Body of pancreas (tissue), 4 donors: ENCODE measurements at regions not wholly inside any gene's neighbourhood (a gene's known extent, or its start where the extent isn't known, plus 50 kb on each side); places are given as distances from the start of the nearest gene placed in this dataset.

Source experiments
- ATAC-seq: fragments of 150-250 bp; one replicate; pipeline ENCODE4 v1.9.1; 2016
- DNase-seq, 4 donors: peaks; one replicate each; pipeline ENCODE4 v3.0.0-alpha.2; 2019
- H3K27ac ChIP-seq, 4 donors: fragments of 200-600 bp; sonication (generic); 1 replicate in 3 of 4; 2 replicates in 1 of 4; pipeline versions ENCODE4 v1.5.1 to v1.6.1; 2016 to 2019; ENCODE audit warnings: mild to moderate bottlenecking in 1 of 4, mixed read lengths in 1 of 4, moderate library complexity in 1 of 4
- H3K27me3 ChIP-seq, 2 donors: fragments of 200-600 bp; sonication (generic); one replicate each; pipeline ENCODE4 v1.6.0; 2016; ENCODE audit warnings: mild to moderate bottlenecking in 1 of 2
- H3K36me3 ChIP-seq, 2 donors: fragments of 200-600 bp; sonication (generic); replicated peaks in 1 of 2; 2 replicates each; pipeline ENCODE4 v1.5.1; 2016; ENCODE audit warnings: low read depth in 2 of 2; ENCODE audit not compliant: insufficient read depth in 1 of 2
- H3K4me1 ChIP-seq: fragments of 200-600 bp; sonication (generic); one replicate; pipeline ENCODE4 v1.6.0; 2016
- H3K4me3 ChIP-seq, 2 donors: fragments of 200-600 bp; sonication (generic); 1 replicate in 1 of 2; 2 replicates in 1 of 2; pipeline ENCODE4 v1.5.1; 2016 to 2019
- H3K9me3 ChIP-seq, 3 donors: fragments of 200-600 bp; sonication (generic); 1 replicate in 2 of 3; 2 replicates in 1 of 3; pipeline ENCODE4 v1.5.1; 2016
- CTCF ChIP-seq, 7 experiments: fragments of 450-650 bp in 4 of 7; fragments of 200-600 bp in 3 of 7; sonication (generic) in 3 of 7; IDR thresholded peaks; one replicate each; pipeline ENCODE4 v1.5.1; 2016 to 2019; ENCODE audit warnings: antibody characterized with exemption in 7 of 7
- POLR2A ChIP-seq, 3 donors: fragments of 450-650 bp; IDR thresholded peaks; one replicate each; pipeline ENCODE4 v1.6.1; 2016; ENCODE audit warnings: antibody characterized with exemption in 3 of 3, mild to moderate bottlenecking in 2 of 3
- WGBS, 2 donors: methylation state at CpG; one replicate each; pipeline ENCODE4 v1.1.5; 2017; 5-methylcytosine and 5-hydroxymethylcytosine counted together
- intact Hi-C: fragments of 100-400 bp; cut with DNase I; formaldehyde crosslinking; loops from one replicate; pipeline ENCODE4 v1.15.1; 2023

- ATAC-seq (no peak), DNase-seq (no peak)
- 91 to 94% methylated on average over 3 of the region's 3 CpGs for WGBS, 2 donors
- Histone ChIP-seq H3K27me3 (no peaks in the 10 kb centered on the region), H3K4me1 (peaks cover 10% of the 10 kb centered on the region), H3K36me3 (no peaks in the 10 kb centered on the region), H3K27ac (no peak overlapping the region), H3K9me3 (peaks cover 0 to 9% (median 0%) of the 10 kb centered on the region in 3 donors), H3K4me3 (no peak overlapping the region)
- intact Hi-C loops: no loop called here
- TF ChIP-seq POLR2A (IDR thresholded peaks at IDR 0.05) (no peak), CTCF (IDR thresholded peaks at IDR 0.05) (no peak)
Observed at GRCh38 chr1:193432979-193433587, 246.7 kb upstream of the B3GALT2 start.

- DNase-seq: no peak
- Histone ChIP-seq H3K4me3 (no peak overlapping the region), H3K27ac (no peak overlapping the region), H3K4me1 (peaks cover 10% of the 10 kb centered on the region), H3K9me3 (peaks cover 0 to 9% (median 0%) of the 10 kb centered on the region in 3 donors), H3K27me3 (no peaks in the 10 kb centered on the region), H3K36me3 (no peaks in the 10 kb centered on the region)
- no peak for ATAC-seq
- no peak for TF ChIP-seq CTCF (IDR thresholded peaks at IDR 0.05)
- 21 to 26% methylated on average over 2 of the region's 2 CpGs for WGBS, 2 donors
- intact Hi-C loops: no loop called here
Observed at GRCh38 chr1:193431265-193431977, 245.0 kb upstream of the B3GALT2 start.

- Histone ChIP-seq H3K36me3 (no peaks in the 10 kb centered on the region), H3K4me1 (peaks cover 10% of the 10 kb centered on the region), H3K27ac (no peak overlapping the region), H3K27me3 (no peaks in the 10 kb centered on the region), H3K9me3 (no peaks in the 10 kb centered on the region), H3K4me3 (no peak overlapping the region)
- DNase-seq (no peak), ATAC-seq (no peak)
- TF ChIP-seq POLR2A (IDR thresholded peaks at IDR 0.05) (no peak), CTCF (IDR thresholded peaks at IDR 0.05) (no peak)
- intact Hi-C loops: no loop called here
- WGBS, 2 donors: 77 to 79% methylated on average over 2 of the region's 2 CpGs
Observed at GRCh38 chr1:193427524-193427923, 241.1 kb upstream of the B3GALT2 start.

- TF ChIP-seq CTCF (IDR thresholded peaks at IDR 0.05): no peak
- TF ChIP-seq POLR2A (IDR thresholded peaks at IDR 0.05): no peak
- no peak for DNase-seq
- H3K4me3 ChIP-seq: no peak overlapping the region
- no peak overlapping the region for H3K27ac ChIP-seq
- H3K27me3 ChIP-seq: no peaks in the 10 kb centered on the region
- no peaks in the 10 kb centered on the region for H3K9me3 ChIP-seq
- WGBS, 2 donors: 60 to 100% methylated on average over 2 of the region's 2 CpGs
- ATAC-seq: no peak
- peaks cover 3% of the 10 kb centered on the region for H3K4me1 ChIP-seq
- H3K36me3 ChIP-seq: no peaks in the 10 kb centered on the region
- intact Hi-C loops: no loop called here
Observed at GRCh38 chr1:193426061-193426460, 239.6 kb upstream of the B3GALT2 start.

GRCh38 chr1:193421487-193421886 is 235.1 kb upstream of the B3GALT2 start:
- no peak for TF ChIP-seq POLR2A (IDR thresholded peaks at IDR 0.05)
- no peaks in the 10 kb centered on the region for H3K36me3 ChIP-seq
- peaks cover 8% of the 10 kb centered on the region for H3K4me1 ChIP-seq
- intact Hi-C loops: no loop called here
- DNase-seq (no peak), ATAC-seq (no peak)
- 87 to 97% methylated on average over 4 of the region's 4 CpGs for WGBS, 2 donors
- H3K4me3 ChIP-seq: no peak overlapping the region
- H3K9me3 ChIP-seq: no peaks in the 10 kb centered on the region
- H3K27ac ChIP-seq: no peak overlapping the region
- H3K27me3 ChIP-seq: no peaks in the 10 kb centered on the region
